ENCODE measurements at regions not wholly inside any gene's neighbourhood (a gene's known extent, or its start where the extent isn't known, plus 50 kb on each side); places are given as distances from the start of the nearest gene placed in this dataset.

- no peaks in the 10 kb centered on the region for H3K4me1 ChIP-seq
- H3K36me3 ChIP-seq (ENCODE audit: control insufficient read depth, insufficient read depth, low read length): no peaks in the 10 kb centered on the region
- CTCF ChIA-PET: no interaction called here
- H3K9me3 Mint-ChIP-seq (ENCODE audit: unreplicated experiment): no peaks in the 10 kb centered on the region
- no peaks in the 10 kb centered on the region for H3K9me3 ChIP-seq
- H3K4me3 Mint-ChIP-seq (ENCODE audit: unreplicated experiment): no peak overlapping the region
- intact Hi-C loops (cut with micrococcal nuclease; ENCODE audit: unreplicated experiment): no loop called here
- H3K27ac Mint-ChIP-seq (ENCODE audit: unreplicated experiment): no peak overlapping the region
- no peak for DNase-seq
- POLR2A ChIA-PET: no interaction called here
- no peak for TF ChIP-seq CTCF (IDR thresholded peaks at IDR 0.05; ENCODE audit: insufficient read depth in 1 of 2, low read depth in 1 of 2, low read length in 1 of 2, severe bottlenecking in 1 of 2, unreplicated experiment in 1 of 2)
- H3K27me3 ChIP-seq (replicated peaks; ENCODE audit: control insufficient read depth, insufficient read depth, low read length): no peaks in the 10 kb centered on the region
- no peak overlapping the region for H3K4me3 ChIP-seq (ENCODE audit: low read depth, low read length)
- H3K27me3 Mint-ChIP-seq (ENCODE audit: insufficient read depth, unreplicated experiment): peaks cover 4% of the 10 kb centered on the region
- no TSS peak for BruUV-seq (replicated peaks)
- no peaks in the 10 kb centered on the region for H3K4me1 Mint-ChIP-seq (ENCODE audit: low read depth, unreplicated experiment)
- no peaks in the 10 kb centered on the region for H3K36me3 Mint-ChIP-seq (ENCODE audit: insufficient read depth, unreplicated experiment)
Measured at GRCh38 chr20:54716174-54716747, 240.9 kb downstream of the DOK5 start.

DNA sequence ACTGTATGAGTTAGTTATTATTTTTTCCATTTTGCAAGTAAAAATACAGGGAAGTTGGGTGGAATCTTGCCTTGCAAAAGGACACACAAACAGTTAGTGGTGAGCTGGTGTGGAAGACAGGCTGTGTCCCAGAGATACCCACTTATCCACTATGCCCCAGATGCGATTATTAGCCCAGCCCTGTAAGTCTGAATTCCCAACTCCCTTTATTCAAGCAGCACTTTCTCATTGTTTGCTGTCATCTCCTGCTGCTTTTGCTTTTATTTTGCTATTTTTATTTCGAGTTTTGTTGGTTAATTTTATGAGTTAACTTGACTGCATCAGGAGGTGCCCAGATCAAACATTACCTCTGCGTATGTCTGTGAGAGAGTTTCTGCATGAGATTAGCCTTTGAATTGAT, 239.4 kb downstream of the DOK5 start:
- H3K9me3 Mint-ChIP-seq (ENCODE audit: unreplicated experiment): no peaks in the 10 kb centered on the region
- H3K4me1 Mint-ChIP-seq (ENCODE audit: low read depth, unreplicated experiment): no peaks in the 10 kb centered on the region
- H3K9me3 ChIP-seq: no peaks in the 10 kb centered on the region
- intact Hi-C loops (cut with micrococcal nuclease; ENCODE audit: unreplicated experiment): no loop called here
- H3K36me3 Mint-ChIP-seq (ENCODE audit: insufficient read depth, unreplicated experiment): no peaks in the 10 kb centered on the region
- H3K4me1 ChIP-seq: no peaks in the 10 kb centered on the region
- POLR2A ChIA-PET: no interaction called here
- no peak for DNase-seq
- H3K4me3 Mint-ChIP-seq (ENCODE audit: unreplicated experiment): no peak overlapping the region
- H3K27me3 Mint-ChIP-seq (ENCODE audit: insufficient read depth, unreplicated experiment): peaks cover 9% of the 10 kb centered on the region
- H3K27me3 ChIP-seq (replicated peaks; ENCODE audit: control insufficient read depth, insufficient read depth, low read length): no peaks in the 10 kb centered on the region
- H3K27ac Mint-ChIP-seq (ENCODE audit: unreplicated experiment): no peak overlapping the region
- H3K4me3 ChIP-seq (ENCODE audit: low read depth, low read length): no peak overlapping the region
- H3K36me3 ChIP-seq (ENCODE audit: control insufficient read depth, insufficient read depth, low read length): no peaks in the 10 kb centered on the region
- BruUV-seq (replicated peaks): no TSS peak
- CTCF ChIA-PET: no interaction called here
- no peak for TF ChIP-seq CTCF (IDR thresholded peaks at IDR 0.05; ENCODE audit: insufficient read depth in 1 of 2, low read depth in 1 of 2, low read length in 1 of 2, severe bottlenecking in 1 of 2, unreplicated experiment in 1 of 2)

- Histone ChIP-seq H3K4me1 (no peaks in the 10 kb centered on the region), H3K27me3 (replicated peaks; ENCODE audit: control insufficient read depth, insufficient read depth, low read length) (no peaks in the 10 kb centered on the region), H3K9me3 (no peaks in the 10 kb centered on the region), H3K4me3 (ENCODE audit: low read depth, low read length) (no peak overlapping the region), H3K36me3 (ENCODE audit: control insufficient read depth, insufficient read depth, low read length) (no peaks in the 10 kb centered on the region)
- ChIA-PET CTCF (no interaction called here), POLR2A (no interaction called here)
- TF ChIP-seq CTCF (IDR thresholded peaks at IDR 0.05; ENCODE audit: insufficient read depth in 1 of 2, low read depth in 1 of 2, low read length in 1 of 2, severe bottlenecking in 1 of 2, unreplicated experiment in 1 of 2): no peak
- BruUV-seq (replicated peaks): no TSS peak
- H3K9me3 Mint-ChIP-seq (ENCODE audit: unreplicated experiment): no peaks in the 10 kb centered on the region
- H3K27ac Mint-ChIP-seq (ENCODE audit: unreplicated experiment): no peak overlapping the region
- no peak for DNase-seq
- no peaks in the 10 kb centered on the region for H3K36me3 Mint-ChIP-seq (ENCODE audit: insufficient read depth, unreplicated experiment)
- H3K4me3 Mint-ChIP-seq (ENCODE audit: unreplicated experiment): no peak overlapping the region
- H3K27me3 Mint-ChIP-seq (ENCODE audit: insufficient read depth, unreplicated experiment): peaks cover 9% of the 10 kb centered on the region
- intact Hi-C loops (cut with micrococcal nuclease; ENCODE audit: unreplicated experiment): no loop called here
- H3K4me1 Mint-ChIP-seq (ENCODE audit: low read depth, unreplicated experiment): no peaks in the 10 kb centered on the region
Measured at GRCh38 chr20:54713727-54714126, 238.3 kb downstream of the DOK5 start.

Measured in Caco-2 (cell line).